NCI-H460 (cell line): ENCODE measurements at regions not wholly inside any gene's neighbourhood (a gene's known extent, or its start where the extent isn't known, plus 50 kb on each side); places are given as distances from the start of the nearest gene placed in this dataset.
"Not testable (repeated sequence)": the region's sequence is repeated elsewhere in the genome, so short reads cannot be mapped to it uniquely, and the experiment has no call there.

Experiments
- DNase-seq: peaks from one replicate; pipeline ENCODE4 v3.0.0-alpha.2; 2016; ENCODE audit warnings: low read depth; ENCODE audit errors: extremely low read depth

DNA sequence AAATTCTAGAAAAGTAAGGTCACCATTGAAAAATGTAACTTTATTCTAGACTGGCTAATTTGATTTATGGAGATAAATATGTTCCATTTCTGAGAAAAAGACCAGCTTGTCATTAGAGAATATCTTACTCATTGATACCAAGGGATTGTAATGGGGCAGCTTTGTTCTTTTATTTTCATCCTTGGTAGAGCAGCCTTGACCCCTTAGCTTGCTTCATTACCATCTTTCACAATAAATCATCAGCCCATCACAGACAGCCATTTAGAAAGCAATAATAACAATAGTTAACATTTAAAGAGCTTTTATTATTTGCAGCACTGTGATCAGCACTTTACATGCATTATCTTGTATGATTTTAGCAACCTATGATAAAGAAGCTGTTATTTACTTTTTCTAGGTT lies 253.6 kb downstream of the C3orf38 start:
- DNase-seq, result no peak

DNA sequence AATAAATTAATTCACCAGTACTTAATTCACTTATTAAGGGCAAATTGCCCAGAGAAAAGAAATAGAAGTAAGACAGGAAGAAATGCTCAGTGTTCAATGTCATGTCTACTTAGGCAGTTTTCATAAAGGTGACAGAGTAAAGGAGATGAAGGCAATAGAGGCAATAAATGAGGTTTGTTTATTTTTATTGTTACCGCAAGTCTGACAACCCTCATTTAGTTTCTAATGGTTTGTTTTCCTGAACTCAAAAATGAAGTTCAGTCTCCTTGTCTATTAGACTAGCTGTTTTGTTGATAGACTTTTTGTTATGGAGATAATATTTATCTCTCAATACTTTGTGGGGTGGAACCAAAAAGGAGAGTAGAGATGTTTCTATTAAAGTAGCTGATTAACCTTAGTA lies 258.3 kb downstream of the C3orf38 start:
- no peak for DNase-seq

DNA sequence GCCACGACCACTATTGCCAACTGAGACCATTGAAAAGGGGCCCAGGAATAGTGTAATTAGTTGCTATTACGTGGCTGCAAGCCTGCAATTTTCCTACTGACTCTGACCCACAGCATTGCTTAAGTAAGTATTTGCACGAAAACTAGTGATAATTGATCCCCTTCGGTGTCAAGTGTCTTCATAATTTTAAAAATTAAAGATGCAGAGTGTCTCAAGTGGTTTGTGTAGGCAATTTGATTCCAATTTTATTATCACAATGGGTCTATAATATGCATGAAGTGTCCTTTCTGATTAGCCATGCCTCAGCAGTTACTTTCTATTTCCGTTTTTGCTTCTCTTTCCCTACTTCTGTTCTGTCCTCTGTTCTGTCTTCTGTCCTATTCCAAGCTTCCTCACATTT lies 259.2 kb downstream of the C3orf38 start:
- DNase-seq, result no peak

DNA sequence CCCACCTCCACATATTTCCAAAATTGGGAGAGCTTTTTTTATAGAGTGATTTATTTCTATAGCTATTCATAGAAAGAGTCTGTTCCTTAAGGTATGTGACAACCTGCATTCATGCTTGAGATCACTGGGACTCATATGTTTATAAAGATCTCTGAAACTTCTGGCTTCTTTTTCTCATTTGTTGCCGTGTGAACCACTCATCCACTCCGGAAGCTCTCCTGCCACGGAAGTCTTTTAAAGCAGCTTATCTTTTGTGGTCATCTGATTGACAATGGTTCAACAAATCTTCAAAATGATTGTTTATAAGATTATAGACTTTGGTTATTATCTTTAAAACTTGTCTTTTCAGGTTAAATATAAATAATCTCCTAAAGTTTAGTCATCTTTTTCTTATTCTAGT lies 260.5 kb downstream of the C3orf38 start:
- no peak for DNase-seq

DNA sequence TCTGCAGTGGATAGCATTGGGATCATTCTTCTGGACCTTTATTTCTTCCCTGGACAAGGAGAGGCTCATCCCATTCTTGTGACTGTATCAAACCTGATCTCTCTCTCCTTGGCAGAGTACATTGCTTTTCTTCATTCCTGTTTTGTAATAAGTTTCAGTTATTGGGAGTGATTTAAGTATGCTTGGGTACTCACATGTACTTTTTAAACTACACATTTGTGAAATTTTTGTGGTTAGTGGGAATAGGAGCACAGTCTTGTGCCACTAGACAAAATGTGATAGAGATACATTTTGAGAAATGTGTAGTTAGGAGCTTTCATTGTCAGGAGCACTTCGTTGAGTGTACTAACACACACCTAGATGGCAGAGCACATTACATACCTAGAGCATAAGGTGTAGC lies 262.6 kb downstream of the C3orf38 start:
- DNase-seq, result no peak

DNA sequence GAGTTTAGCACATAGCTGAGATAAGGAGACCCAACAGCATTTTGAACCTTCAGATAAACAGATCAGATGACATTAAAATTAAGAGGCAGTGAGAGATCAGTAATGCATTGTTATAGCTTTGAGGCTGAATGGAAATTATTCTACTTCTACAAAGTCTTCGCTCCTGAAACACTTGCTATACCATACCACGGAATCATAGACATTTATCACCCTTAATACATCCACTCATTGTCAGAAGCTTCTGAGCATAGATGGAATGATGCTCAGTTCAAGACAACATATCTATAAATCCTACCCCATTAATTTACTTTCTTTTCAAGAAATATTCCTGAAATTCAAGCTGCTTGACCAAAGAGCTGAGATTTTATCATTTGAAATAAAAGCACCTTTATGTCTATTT lies 266.7 kb downstream of the C3orf38 start:
- DNase-seq, result no peak

DNA sequence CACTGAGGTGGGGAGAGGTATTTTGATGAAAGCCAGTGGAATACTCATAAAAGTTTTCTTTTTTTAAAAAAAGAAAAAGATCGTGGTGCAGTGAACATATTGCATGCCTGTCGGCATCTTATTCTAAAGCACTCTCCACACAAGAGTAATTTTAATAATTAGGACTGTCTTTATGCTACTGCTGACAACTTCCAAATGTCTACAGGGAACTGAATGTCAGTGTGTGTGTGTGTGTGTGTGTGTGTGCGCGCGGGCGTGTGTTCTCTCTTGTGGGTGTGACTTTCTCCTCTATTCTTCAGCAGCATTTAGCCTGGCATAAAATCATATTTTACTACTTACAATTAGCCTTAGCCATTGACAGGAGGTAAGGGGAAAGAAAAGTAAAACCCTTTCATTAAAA lies 268.5 kb downstream of the C3orf38 start:
- DNase-seq, result no peak

DNA sequence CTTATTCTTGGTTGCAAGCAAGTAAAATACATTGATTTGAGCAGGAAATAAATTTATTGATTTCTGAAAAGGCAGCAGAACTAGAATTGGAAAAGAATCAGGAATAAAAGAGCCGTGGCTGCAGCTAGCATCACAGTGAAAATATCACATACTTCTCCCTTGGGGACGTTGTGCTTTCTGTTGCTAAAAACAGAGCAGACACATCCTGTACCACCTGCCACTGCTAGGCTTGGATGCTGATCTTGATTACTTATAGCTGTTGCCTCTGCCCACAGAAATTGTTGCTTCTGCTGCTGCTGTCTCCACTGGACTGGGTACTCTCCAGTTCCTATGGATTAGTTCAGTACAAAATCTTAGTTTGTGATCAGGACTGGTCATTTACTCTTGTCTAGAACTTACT lies 283.8 kb downstream of the C3orf38 start:
- DNase-seq, result no peak

DNA sequence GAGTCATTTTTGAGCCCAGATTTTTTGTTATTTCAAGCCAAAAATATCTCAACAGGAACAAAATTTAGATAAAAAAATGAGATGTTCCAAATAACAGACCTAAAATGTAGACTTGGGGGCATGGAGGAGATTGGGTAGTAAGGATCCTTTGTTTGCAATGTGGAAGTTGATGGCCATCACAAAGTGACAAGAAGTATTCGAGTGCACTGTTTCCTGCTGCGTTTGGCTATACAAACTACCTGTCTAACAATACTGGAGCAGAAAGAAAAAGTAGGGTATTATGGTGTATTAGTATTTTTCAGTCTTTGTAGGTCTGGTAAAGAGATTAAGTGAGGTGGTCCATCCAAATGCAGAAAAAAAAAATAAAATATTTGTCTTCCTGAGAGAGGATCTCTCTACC lies 284.2 kb downstream of the C3orf38 start:
- DNase-seq, result no peak

DNA sequence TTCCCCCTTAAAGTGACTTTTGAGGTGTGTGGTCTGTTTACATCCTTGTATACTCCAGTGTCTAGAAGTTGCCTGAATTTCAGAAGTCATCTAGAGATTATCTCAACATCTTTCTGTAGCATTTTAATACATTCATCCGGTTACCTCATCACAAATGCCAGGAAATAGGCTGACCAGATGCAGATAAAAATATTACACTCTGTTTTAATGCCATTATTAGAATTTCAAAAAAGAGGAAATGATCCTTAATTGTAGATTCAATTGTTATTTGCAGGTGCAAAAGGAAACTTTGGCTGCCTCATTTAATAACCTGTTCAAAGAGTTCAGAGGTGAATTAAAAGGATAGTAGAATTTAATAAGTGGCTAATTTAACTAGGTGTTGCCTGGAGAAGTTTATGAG lies 290.9 kb downstream of the C3orf38 start:
- no peak for DNase-seq

DNA sequence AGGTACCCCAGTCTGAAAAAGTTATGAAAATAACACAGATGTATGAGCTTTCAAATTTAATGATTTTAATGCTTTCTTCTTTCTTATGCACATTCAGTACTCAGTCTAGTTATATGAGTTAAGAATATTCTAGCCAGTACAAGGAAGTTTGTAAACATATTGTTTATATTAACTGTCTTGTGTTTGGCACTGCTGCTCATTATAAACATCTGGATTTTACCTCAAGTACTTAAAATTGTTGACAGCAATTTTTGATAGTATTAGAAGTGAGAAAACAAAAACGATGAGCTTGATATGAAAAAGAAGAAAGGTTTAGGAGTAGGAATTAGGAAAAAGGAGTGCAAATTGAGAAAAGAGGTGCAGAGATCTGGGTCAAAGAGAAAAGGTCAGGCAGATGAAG lies 293.3 kb downstream of the C3orf38 start:
- DNase-seq, result no peak

DNA sequence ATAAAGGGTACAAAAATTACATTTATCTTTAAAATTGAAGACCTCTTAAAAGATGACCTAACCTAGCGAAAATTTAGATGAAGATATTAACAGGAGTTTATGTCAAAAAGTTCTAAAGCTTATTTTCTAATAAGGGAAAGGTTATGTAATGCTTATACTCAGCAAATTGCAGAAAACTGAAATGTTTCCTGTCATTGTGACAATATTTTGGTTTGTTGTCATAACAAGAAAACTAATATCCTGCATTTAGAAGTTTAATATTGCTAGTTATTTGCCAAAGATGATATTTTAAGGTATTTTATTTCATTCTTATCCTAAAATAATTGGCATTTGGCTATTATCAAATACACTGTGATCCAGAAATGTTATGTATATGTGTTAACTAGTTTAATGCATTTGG lies 294.5 kb downstream of the C3orf38 start:
- DNase-seq, result no peak

DNA sequence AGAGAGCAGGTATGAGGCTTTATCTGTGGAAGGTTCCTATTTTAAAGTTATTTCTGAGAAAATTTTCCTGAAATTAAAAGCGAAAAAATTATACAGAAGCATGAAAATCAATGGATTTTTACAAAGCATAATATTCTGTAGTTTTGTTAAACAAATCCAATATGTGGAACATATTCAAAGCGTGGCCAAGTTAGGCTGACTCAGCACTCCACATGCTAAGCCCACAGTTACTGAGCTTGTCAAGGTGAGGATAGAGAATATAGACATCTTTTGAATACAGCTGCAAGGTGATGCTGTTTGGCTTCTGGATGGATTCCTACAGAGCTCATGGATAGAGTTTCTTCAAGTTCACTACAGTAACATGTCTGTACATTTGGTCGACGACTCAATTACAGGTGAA lies 302.5 kb downstream of the C3orf38 start:
- DNase-seq, result no peak

DNA sequence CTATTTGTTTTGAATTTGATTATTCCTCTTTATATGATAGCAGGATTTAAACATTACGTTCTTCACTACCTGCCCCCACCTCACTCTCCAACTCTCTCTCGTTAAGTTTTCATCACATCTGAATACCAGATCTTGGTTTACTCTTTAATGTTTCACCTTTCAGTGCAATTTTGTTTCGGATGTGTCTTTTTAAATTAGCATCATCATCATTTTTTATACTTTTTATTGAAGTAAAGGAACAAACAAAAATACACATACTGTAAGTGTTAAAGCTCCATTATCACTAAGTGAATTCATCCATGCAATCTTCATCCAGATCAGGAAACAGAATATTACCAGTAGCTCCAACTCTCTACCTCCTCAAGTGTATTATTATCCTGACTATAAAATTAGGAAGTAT lies 310.6 kb downstream of the C3orf38 start:
- DNase-seq, result no peak

DNA sequence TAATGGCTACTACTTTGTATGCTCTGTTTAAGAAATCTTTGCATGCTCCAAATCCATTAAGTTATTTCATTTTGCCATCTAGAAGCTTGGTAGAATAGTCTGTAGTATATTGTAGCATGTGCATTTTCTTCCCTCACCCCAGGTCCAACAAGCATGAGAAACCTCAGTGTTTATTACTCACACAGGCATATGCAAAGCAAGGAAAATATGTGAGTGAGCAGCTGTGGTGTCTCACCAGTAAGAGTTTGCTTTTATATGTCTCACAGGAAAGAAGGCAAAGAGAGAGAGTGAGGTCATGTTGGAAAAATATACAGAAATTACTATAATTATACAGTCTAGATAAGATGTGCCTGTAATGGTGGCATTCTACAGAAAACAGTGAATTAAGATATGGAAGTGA lies 312.5 kb downstream of the C3orf38 start:
- DNase-seq, result no peak

DNA sequence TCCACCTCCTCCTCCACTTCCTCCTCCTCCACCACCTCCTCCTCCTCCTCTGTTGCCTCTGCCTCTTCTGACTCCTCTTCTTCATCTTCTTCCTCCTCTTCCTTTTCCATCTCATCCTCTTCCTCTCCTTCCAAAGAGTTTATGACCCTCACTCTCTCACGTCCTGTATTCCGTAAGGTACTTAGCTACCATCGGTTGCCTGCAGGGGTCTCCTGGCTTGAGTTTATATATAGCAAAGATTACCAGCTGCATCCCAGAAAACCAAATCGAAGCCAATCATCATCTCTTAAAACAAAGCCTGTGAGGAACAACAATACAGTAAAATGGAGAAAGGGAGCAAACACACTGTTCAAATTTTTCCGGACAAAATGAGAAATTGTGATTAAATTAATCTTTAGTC lies 317.4 kb downstream of the C3orf38 start:
- DNase-seq, result no peak

DNA sequence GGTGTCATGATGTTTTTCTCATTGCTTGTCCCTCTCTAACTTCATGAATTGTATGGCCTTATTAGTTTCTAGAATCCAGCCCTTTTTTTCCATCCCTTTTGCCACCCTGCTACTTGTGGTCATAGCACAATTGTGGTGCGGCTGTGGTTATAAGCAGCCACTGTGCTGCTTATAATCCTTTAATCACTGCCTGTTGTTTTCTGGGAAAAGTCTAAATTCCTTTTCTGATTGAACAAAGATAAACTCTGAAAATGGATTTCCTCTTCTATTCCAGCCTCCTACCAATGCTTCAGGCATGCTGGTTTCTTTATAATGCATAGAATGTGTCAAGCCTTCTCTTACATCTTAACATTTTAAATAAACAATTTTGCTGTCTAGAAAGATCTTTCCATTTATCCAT lies 319.5 kb downstream of the C3orf38 start:
- DNase-seq, result no peak

DNA sequence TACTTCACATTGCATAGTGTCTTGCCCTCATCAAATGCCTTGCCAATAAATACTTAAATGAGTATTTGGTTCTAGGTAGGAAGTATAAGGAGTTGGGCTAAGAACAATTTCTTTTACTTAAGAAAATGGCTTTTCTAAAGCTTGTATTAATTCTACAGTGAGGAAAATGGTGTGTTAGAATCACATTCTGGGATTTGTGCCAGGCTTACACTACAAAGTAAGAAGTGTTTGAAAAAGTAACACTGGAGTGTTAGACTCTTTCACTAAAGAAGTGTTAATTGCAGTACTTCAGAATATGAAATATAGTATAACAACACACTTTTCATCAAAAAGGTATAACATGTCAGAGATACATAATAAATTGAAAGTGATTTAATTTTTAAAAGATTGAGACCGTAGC lies 328.7 kb downstream of the C3orf38 start:
- no peak for DNase-seq

DNA sequence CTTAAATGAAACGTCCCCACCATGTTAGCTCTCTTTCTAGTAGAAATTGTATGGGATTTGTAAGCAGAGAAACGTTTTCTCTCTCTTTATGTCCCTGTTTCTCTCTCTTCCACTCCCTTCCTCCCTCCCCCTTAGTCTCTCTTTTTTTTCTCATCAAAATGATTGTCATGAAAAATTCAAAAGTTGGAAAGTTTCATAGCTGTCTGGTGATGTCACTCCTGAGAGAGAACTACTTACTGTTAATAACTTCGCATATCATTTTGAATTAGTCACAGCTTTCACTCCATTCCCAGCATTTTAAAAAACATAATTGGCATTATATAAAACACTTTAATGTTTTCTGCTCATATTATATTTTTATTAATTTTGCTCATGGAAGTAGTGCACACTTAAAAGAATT lies 331.1 kb downstream of the C3orf38 start:
- DNase-seq, result no peak

DNA sequence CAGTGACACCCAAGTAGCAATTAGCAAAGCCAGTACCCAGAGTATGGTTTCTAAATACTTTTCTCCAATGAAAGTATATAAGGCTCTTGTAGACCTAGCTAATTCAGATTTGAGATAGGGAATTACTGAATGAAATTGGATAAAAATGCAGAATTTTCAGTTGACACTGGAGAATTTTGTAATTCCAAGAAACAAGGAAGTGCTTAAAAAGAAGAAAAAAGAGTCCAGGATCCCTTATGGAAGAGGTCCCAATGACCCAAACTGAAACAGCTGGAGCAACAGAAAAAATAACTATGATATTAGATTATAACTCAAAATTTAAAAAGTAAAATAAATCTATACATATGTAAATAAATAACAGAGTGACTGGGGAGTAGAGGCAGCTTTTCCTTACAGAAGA lies 335.2 kb downstream of the C3orf38 start:
- no peak for DNase-seq

DNA sequence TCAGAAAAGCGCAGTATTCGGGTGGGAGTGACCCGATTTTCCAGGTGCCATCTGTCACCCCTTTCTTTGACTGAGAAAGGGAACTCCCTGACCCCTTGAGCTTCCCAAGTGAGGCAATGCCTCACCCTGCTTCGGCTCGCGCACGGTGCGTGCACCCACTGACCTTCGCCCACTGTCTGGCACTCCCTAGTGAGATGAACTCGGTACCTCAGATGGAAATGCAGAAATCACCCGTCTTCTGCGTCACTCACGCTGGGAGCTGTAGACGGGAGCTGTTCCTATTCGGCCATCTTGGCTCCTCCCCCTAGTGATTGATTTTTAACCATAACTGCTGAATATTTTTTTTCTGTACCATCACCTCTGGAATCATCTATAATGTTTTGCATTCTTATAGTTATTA lies 359.1 kb downstream of the C3orf38 start:
- not testable (repeated sequence) for DNase-seq

DNA sequence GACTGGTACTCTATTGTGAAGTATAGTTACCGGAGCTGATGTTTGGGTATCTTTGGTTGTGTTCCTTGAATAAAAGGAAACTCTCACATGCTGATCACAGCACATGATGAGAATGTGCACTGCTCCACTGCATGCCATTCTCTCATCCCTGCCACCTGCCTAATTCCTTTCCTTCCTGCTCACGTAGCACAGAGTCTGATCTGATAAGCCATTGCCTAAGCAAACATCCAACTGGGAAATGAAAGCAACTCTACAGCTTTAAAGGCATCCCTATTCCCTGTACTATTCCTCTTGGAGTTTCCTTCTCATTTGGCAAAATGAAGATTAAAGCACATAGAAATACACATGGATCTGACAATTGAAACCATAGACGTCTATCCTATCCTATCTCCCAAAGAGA lies 359.8 kb downstream of the C3orf38 start:
- no peak for DNase-seq

DNA sequence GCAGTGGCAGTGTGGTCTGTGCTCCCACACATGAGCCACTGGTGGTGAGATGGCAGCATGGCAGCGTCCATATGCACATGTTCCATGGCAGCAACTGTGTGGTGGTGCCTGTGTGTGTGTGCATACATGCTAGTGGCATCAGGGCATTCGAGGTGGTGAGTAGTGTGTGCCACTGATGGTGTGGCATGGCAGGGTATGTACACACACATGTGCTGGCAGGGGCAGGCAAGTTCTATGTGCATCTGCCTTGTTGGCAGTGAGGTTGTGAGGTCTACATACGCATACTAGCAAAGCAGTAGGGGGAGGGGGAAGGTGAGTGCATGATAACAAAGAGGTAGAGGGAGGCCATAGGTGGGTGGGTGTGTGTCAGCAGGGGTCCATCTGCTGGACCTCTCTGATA lies 378.7 kb downstream of the C3orf38 start:
- no peak for DNase-seq

DNA sequence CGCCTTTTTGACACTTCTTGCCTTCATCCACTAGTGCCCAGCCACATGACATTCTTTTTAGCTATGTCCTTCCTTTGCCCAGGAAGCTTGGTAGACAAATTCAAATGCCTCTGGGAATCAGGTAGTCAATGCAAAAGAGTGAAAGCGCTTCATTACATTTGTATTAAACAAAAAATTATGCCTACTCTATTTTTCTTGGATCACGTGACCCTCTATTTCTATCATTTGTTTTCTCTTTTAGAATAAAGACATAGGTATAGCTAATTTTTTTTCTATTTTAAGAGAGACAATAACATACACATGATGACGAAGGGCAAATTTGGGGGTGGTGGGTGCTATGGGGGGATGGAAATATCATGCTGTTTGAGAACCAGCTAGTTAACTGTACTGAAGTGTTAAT lies 384.8 kb downstream of the C3orf38 start:
- no peak for DNase-seq
